MCF 10A (cell line): ENCODE measurements at regions not wholly inside any gene's neighbourhood (a gene's known extent, or its start where the extent isn't known, plus 50 kb on each side); places are given as distances from the start of the nearest gene placed in this dataset.
A peak's percentile ranks its signal among the peaks of the same experiment; 100 is the strongest.

ENCODE experiments used
- BruUV-seq: library from RNA; stranded (reverse); fragments of 400-500 nt; replicated peaks from 2 replicates; lab custom pipeline; 2021; lab: Mats Ljungman, UMichigan
- CTCF ChIA-PET: fragments of 300-600 bp; sonication (Branson Sonifier 250); formaldehyde crosslinking; extraction: SDS; loops from one replicate; lab custom pipeline; 2021; ENCODE audit warnings: antibody characterized with exemption, inconsistent platforms; lab: Yijun Ruan, JAX
- POLR2A ChIA-PET: fragments of 300-600, 350-650 bp; sonication (Branson Sonifier 250); formaldehyde crosslinking; extraction: SDS; loops from one replicate; lab custom pipeline; 2020; ENCODE audit warnings: antibody characterized with exemption, inconsistent platforms; lab: Yijun Ruan, JAX
- DNase-seq: peaks from one replicate; pipeline ENCODE4 v3.0.0-alpha.2; 2018; ENCODE audit not compliant: unreplicated experiment
- H3K27ac Mint-ChIP-seq: one replicate; pipeline ENCODE4 v1.8.0; 2022; ENCODE audit warnings: mild to moderate bottlenecking, low read depth, mixed read lengths; ENCODE audit not compliant: unreplicated experiment
- H3K27me3 Mint-ChIP-seq: one replicate; pipeline ENCODE4 v1.8.0; 2022; ENCODE audit warnings: mixed read lengths; ENCODE audit not compliant: insufficient read depth, unreplicated experiment
- H3K36me3 Mint-ChIP-seq: one replicate; pipeline ENCODE4 v1.8.0; 2022; ENCODE audit warnings: mild to moderate bottlenecking, moderate library complexity, mixed read lengths; ENCODE audit not compliant: insufficient read depth, unreplicated experiment
- H3K4me1 Mint-ChIP-seq: one replicate; pipeline ENCODE4 v1.8.0; 2022; ENCODE audit warnings: mixed read lengths; ENCODE audit not compliant: insufficient read depth, unreplicated experiment
- H3K4me3 Mint-ChIP-seq: one replicate; pipeline ENCODE4 v1.8.0; 2022; ENCODE audit warnings: mild to moderate bottlenecking, moderate library complexity, mixed read lengths; ENCODE audit not compliant: unreplicated experiment
- H3K9me3 Mint-ChIP-seq: one replicate; pipeline ENCODE4 v1.8.0; 2022; ENCODE audit warnings: mixed read lengths; ENCODE audit not compliant: unreplicated experiment
- CTCF ChIP-seq: fragments of 200-600 bp; IDR thresholded peaks from one replicate; pipeline ENCODE4 v1.8.0; 2022; ENCODE audit warnings: antibody characterized with exemption, mild to moderate bottlenecking; ENCODE audit not compliant: unreplicated experiment
- intact Hi-C: fragments of 100-400 bp; cut with micrococcal nuclease; formaldehyde crosslinking; loops from 2 replicates; pipeline ENCODE4 v1.14.1; 2022

- H3K27me3 Mint-ChIP-seq = peaks cover 78% of the 10 kb centered on the region
- no peak for DNase-seq
- ChIA-PET CTCF (no interaction called here), POLR2A (no interaction called here)
- no peak for TF ChIP-seq CTCF
- H3K4me1 Mint-ChIP-seq = no peaks in the 10 kb centered on the region
- intact Hi-C loops = no loop called here
- H3K9me3 Mint-ChIP-seq = no peaks in the 10 kb centered on the region
- no TSS peak for BruUV-seq
- H3K27ac Mint-ChIP-seq = no peak overlapping the region
- H3K4me3 Mint-ChIP-seq = no peak overlapping the region
- H3K36me3 Mint-ChIP-seq = no peaks in the 10 kb centered on the region
These were observed 90.0 kb upstream of the SIX3 start for GRCh38 chr2:44851518-44851917.

- no peak for DNase-seq
- H3K36me3 Mint-ChIP-seq = no peaks in the 10 kb centered on the region
- no peak overlapping the region for H3K4me3 Mint-ChIP-seq
- CTCF ChIA-PET = interaction anchor here (0.5 to 0.6 kb wide), 2 partner anchors 430 to 1483 kb away, joined by 4 read pairs; no protein-coding TSS in a partner anchor
- no peak overlapping the region for H3K27ac Mint-ChIP-seq
- intact Hi-C loops = no loop called here
- H3K9me3 Mint-ChIP-seq = no peaks in the 10 kb centered on the region
- H3K4me1 Mint-ChIP-seq = no peaks in the 10 kb centered on the region
- no peak for TF ChIP-seq CTCF
- BruUV-seq = no TSS peak
- POLR2A ChIA-PET = no interaction called here
- H3K27me3 Mint-ChIP-seq = peaks cover 87% of the 10 kb centered on the region
These were observed 88.9 kb upstream of the SIX3 start for GRCh38 chr2:44852594-44852993.

GRCh38 chr2:44859337-44859736 lies 82.2 kb upstream of the SIX3 start:
- no peaks in the 10 kb centered on the region for H3K4me1 Mint-ChIP-seq
- TF ChIP-seq CTCF = no peak
- H3K36me3 Mint-ChIP-seq = no peaks in the 10 kb centered on the region
- H3K9me3 Mint-ChIP-seq = no peaks in the 10 kb centered on the region
- ChIA-PET CTCF (interaction anchor here (0.9 kb wide), 1 partner anchor 380 kb away, joined by 3 read pairs; no protein-coding TSS in a partner anchor), POLR2A (interaction anchor here (0.8 kb wide), 1 partner anchor 10 kb away, joined by 4 read pairs; no protein-coding TSS in a partner anchor)
- intact Hi-C loops = no loop called here
- H3K27me3 Mint-ChIP-seq = peaks cover 87% of the 10 kb centered on the region
- DNase-seq = no peak
- no peak overlapping the region for H3K27ac Mint-ChIP-seq
- no TSS peak for BruUV-seq
- H3K4me3 Mint-ChIP-seq = no peak overlapping the region

- DNase-seq = peak; percentile 4
- Mint-ChIP-seq H3K27me3 (peaks cover 99% of the 10 kb centered on the region), H3K27ac (no peak overlapping the region)
These were observed 75.3 kb upstream of the SIX3 start for GRCh38 chr2:44866152-44866551.

More at GRCh38 chr2:44866152-44866551, 75.3 kb upstream of the SIX3 start:
- no peak overlapping the region for H3K4me3 Mint-ChIP-seq
- POLR2A ChIA-PET = no interaction called here
- no peaks in the 10 kb centered on the region for H3K36me3 Mint-ChIP-seq
- CTCF ChIA-PET = interaction anchor here (0.6 to 0.7 kb wide), 2 partner anchors 21 to 199 kb away, joined by 3 to 4 read pairs; no protein-coding TSS in a partner anchor
- no TSS peak for BruUV-seq
- H3K9me3 Mint-ChIP-seq = no peaks in the 10 kb centered on the region
- no peaks in the 10 kb centered on the region for H3K4me1 Mint-ChIP-seq
- no peak for TF ChIP-seq CTCF
- intact Hi-C loops = no loop called here
